Spleen (tissue), 11 donors: ENCODE measurements at regions not wholly inside any gene's neighbourhood (a gene's known extent, or its start where the extent isn't known, plus 50 kb on each side); places are given as distances from the start of the nearest gene placed in this dataset.

Experiments
- DNase-seq: peaks from one replicate; pipeline ENCODE4 v3.0.0-alpha.2; 2020
- H3K27ac ChIP-seq, 8 donors: fragments of 200-600 bp; sonication (generic) in 7 of 8; 1 replicate in 4 of 8; 2 replicates in 4 of 8; pipeline versions ENCODE4 v1.5.0 to v1.8.0; 2016 to 2021; ENCODE audit warnings: inconsistent platforms in 4 of 8, mild to moderate bottlenecking in 4 of 8, moderate library complexity in 1 of 8
- H3K27me3 ChIP-seq, 7 donors: fragments of 200-600 bp; sonication (generic) in 6 of 7; replicated peaks in 1 of 7; 1 replicate in 4 of 7; 2 replicates in 3 of 7; pipeline versions ENCODE4 v1.5.0 to v1.8.0; 2016 to 2021; ENCODE audit warnings: inconsistent platforms in 3 of 7, mild to moderate bottlenecking in 1 of 7
- H3K36me3 ChIP-seq, 6 donors: fragments of 200-600 bp; sonication (generic) in 5 of 6; 1 replicate in 4 of 6; 2 replicates in 2 of 6; pipeline versions ENCODE4 v1.5.0 to v1.8.0; 2016 to 2021; ENCODE audit warnings: inconsistent platforms in 2 of 6
- H3K4me1 ChIP-seq, 6 donors: fragments of 200-600 bp; sonication (generic) in 5 of 6; 1 replicate in 3 of 6; 2 replicates in 3 of 6; pipeline versions ENCODE4 v1.5.0 to v1.8.0; 2016 to 2021; ENCODE audit warnings: inconsistent platforms in 3 of 6
- H3K4me3 ChIP-seq, 8 donors: fragments of 200-600 bp; sonication (generic) in 7 of 8; 1 replicate in 4 of 8; 2 replicates in 4 of 8; pipeline versions ENCODE4 v1.5.0 to v1.8.0; 2016 to 2021; ENCODE audit warnings: inconsistent platforms in 4 of 8, mild to moderate bottlenecking in 4 of 8, moderate library complexity in 2 of 8
- H3K9me3 ChIP-seq, 8 donors: fragments of 200-600 bp; sonication (generic) in 7 of 8; 1 replicate in 4 of 8; 2 replicates in 4 of 8; pipeline versions ENCODE4 v1.5.0 to v1.8.0; 2016 to 2021; ENCODE audit warnings: inconsistent platforms in 4 of 8
- CTCF ChIP-seq, 11 experiments: fragments of 200-600 bp in 7 of 11; fragments of 450-650 bp in 4 of 11; sonication (generic) in 4 of 11; IDR thresholded peaks in 8 of 11; conservative IDR thresholded peaks in 3 of 11; 1 replicate in 7 of 11; 2 replicates in 4 of 11; pipeline versions ENCODE4 v1.4.0 to v1.8.0; 2016 to 2021; ENCODE audit warnings: antibody characterized with exemption in 11 of 11, inconsistent platforms in 4 of 11, mild to moderate bottlenecking in 1 of 11
- POLR2A ChIP-seq, 3 donors: fragments of 450-650 bp; IDR thresholded peaks; one replicate each; pipeline ENCODE4 v1.5.1; 2017; ENCODE audit warnings: antibody characterized with exemption in 3 of 3, mild to moderate bottlenecking in 1 of 3
- POLR2AphosphoS5 ChIP-seq, 3 donors: sonication (generic); formaldehyde crosslinking; IDR thresholded peaks; one replicate each; pipeline ENCODE4 v1.5.1; 2017; ENCODE audit warnings: antibody characterized with exemption in 3 of 3
- WGBS, 5 donors: extraction: QIAGEN DNeasy Blood & Tissue Kit in 3 of 5; methylation state at CpG; one replicate each; pipeline versions ENCODE4 v1.1.5 to v1.1.7; 2013 to 2018; 5-methylcytosine and 5-hydroxymethylcytosine counted together
- intact Hi-C: fragments of 100-400 bp; cut with DNase I; formaldehyde crosslinking; loops from one replicate; pipeline ENCODE4 v1.15.0; 2023; ENCODE audit warnings: low total_unique reads
- donor health status: healthy with polysubstance abuse.
- donor health status: DM: no; HTN: no; CAD: no; lungs with moderate emphysema.
- donor health status: DM: no; HTN: no; CAD: no.
- donor health status: Bipolar disorder and iron deficiency.
- donor health status: healthy.
- donor health status: DM: no; HTN: no; CAD: no.
- donor health status: DM: yes; HTN: yes; CAD: no.

- intact Hi-C loops: no loop called here
- Histone ChIP-seq H3K27ac (no peak overlapping the region), H3K4me1 (no peaks in the 10 kb centered on the region), H3K4me3 (no peak overlapping the region), H3K9me3 (no peaks in the 10 kb centered on the region), H3K36me3 (no peaks in the 10 kb centered on the region), H3K27me3 (no peaks in the 10 kb centered on the region)
- no peak for DNase-seq
- TF ChIP-seq POLR2AphosphoS5 (IDR thresholded peaks at IDR 0.05) (no peak), CTCF (IDR thresholded peaks at IDR 0.05 in 8 of 11, conservative IDR thresholded peaks at IDR 0.05 in 3 of 11) (no peak), POLR2A (IDR thresholded peaks at IDR 0.05) (no peak)
These were observed 117.6 kb upstream of the CTTNBP2 start for GRCh38 chr7:117990834-117991233.

DNA sequence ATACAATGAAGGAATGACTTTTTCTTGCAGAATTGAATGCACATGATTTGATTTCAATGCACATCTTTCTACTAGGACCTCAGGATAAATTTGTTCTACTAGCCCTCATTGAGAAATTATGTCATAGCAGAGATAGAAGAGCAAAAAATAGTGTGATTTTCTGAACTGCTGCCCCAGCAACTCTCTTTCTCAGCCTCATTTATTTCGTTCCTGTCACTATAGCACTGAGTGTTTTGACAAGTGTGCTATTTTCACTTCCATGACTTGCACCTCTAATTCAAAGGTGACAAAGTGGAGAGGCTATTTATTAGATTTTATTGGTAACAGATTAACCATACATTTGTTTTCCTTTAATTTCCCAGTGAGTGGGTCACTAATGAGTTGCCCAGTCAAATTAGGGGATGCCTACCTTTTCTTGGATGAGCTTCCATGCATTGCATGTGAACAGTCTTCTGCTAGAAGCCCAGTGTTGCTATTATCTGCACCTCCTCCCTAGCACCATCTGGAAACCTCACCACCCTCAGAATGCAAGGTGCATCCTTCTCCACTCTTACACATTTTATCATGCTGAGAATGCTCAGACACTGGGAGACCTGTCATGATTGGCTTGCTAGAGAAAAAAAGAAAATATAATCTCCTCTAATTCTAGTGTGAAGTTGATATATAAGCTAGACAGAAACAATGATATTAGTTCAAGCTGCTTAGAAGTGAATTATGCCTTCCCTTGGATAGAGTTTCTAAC is 119.6 kb upstream of the CTTNBP2 start:
- Histone ChIP-seq H3K27ac (no peak overlapping the region), H3K27me3 (no peaks in the 10 kb centered on the region), H3K36me3 (no peaks in the 10 kb centered on the region), H3K9me3 (no peaks in the 10 kb centered on the region), H3K4me3 (no peak overlapping the region), H3K4me1 (no peaks in the 10 kb centered on the region)
- no peak for DNase-seq
- TF ChIP-seq POLR2A (IDR thresholded peaks at IDR 0.05) (no peak), POLR2AphosphoS5 (IDR thresholded peaks at IDR 0.05) (no peak), CTCF (IDR thresholded peaks at IDR 0.05 in 8 of 11, conservative IDR thresholded peaks at IDR 0.05 in 3 of 11) (no peak)
- intact Hi-C loops: no loop called here
- WGBS, 5 donors: 78 to 88% (median 82%) methylated on average over 1 of the region's 1 CpG

DNA sequence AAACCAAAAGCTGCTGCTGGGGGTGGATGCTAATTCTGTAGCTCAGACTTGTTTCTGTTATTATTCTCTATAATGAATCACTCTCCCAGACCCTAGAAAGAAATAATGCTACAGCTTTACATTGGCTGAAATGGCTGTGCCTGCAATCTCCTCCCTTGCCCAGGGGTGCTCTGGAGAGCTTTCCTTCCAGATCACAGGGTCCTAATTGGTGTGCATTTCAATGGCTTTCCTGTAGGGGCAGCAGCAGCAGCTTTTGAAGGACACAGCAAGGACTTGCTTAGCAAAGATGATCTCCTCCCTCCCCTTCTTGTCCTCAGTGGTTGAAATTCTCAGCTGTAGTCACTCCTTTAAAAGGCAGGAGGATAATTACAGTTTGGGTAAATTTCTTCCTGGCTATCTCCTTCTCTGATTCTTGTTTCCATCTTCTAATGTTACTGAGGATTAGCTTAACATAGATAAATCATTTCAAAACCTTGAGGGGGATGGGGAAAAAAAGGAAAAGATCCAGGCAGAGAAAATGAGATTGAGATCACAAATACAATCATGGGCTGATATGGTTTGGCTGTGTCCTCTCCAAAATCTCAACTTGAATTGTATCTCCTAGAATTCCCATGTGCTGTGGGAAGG is 120.2 kb upstream of the CTTNBP2 start:
- no peak overlapping the region for H3K4me3 ChIP-seq
- intact Hi-C loops: no loop called here
- no peaks in the 10 kb centered on the region for H3K9me3 ChIP-seq
- TF ChIP-seq POLR2AphosphoS5 (IDR thresholded peaks at IDR 0.05) (no peak), CTCF (IDR thresholded peaks at IDR 0.05 in 8 of 11, conservative IDR thresholded peaks at IDR 0.05 in 3 of 11) (peak in 6 of 11 experiments; percentile 10 to 47 (median 36)), POLR2A (IDR thresholded peaks at IDR 0.05) (no peak)
- H3K27me3 ChIP-seq: no peaks in the 10 kb centered on the region
- no peaks in the 10 kb centered on the region for H3K4me1 ChIP-seq
- DNase-seq: no peak
- H3K36me3 ChIP-seq: no peaks in the 10 kb centered on the region
- no peak overlapping the region for H3K27ac ChIP-seq

DNA sequence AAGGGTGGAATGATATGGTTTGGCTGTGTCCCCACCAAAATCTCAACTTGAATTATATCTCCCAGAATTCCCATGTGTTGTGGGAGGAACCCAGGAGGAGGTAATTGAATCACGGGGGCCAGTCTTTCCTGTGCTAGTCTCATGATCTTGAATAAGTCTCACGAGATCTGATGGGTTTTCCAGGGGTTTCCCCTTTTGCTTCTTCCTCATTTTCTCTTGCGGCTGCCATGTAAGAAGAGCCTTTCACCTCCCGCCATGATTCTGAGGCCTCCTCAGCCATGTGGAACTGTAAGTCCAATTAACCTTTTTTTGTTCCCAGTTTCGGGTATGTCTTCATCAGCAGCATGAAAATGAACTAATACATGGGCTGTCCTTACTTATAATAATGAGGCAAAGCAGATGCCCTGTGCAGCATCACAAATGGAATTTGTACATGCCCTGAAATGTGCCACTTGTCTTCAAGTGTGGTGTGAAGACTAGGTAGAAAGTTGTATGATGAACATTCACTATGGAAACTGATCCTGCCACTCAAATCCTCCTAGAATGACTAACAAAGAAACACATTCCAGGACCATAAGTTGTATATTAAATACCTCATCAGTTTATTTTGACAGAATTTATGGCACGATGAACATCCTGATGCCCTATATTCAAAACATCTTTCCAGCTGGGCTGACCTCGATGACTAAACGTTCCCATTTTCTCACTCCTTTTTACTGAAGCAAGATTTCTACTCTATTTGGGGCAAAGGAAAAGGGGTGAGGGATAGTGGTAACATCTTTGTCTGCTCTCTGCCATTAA is 122.8 kb upstream of the CTTNBP2 start:
- no peaks in the 10 kb centered on the region for H3K9me3 ChIP-seq
- no peak overlapping the region for H3K4me3 ChIP-seq
- intact Hi-C loops: no loop called here
- no peak overlapping the region for H3K27ac ChIP-seq
- H3K4me1 ChIP-seq: no peaks in the 10 kb centered on the region
- WGBS, 5 donors: 74 to 84% (median 75%) methylated on average over 8 of the region's 8 CpGs
- TF ChIP-seq CTCF (IDR thresholded peaks at IDR 0.05 in 8 of 11, conservative IDR thresholded peaks at IDR 0.05 in 3 of 11) (no peak), POLR2A (IDR thresholded peaks at IDR 0.05) (no peak), POLR2AphosphoS5 (IDR thresholded peaks at IDR 0.05) (no peak)
- no peak for DNase-seq
- H3K27me3 ChIP-seq: no peaks in the 10 kb centered on the region
- H3K36me3 ChIP-seq: no peaks in the 10 kb centered on the region
